HepG2 (cell line): ENCODE measurements at regions not wholly inside any gene's neighbourhood (a gene's known extent, or its start where the extent isn't known, plus 50 kb on each side); places are given as distances from the start of the nearest gene placed in this dataset.

Experiments
- CTCF ChIP-seq: sonication (generic); formaldehyde crosslinking; IDR thresholded peaks from 2 replicates; pipeline ENCODE4 v1.5.0; 2020; ENCODE audit warnings: mild to moderate bottlenecking, missing genetic modification reagents, moderate library complexity
- HNRNPL ChIP-seq: fragments of 200-400 bp; formaldehyde crosslinking; IDR thresholded peaks from 2 replicates; pipeline ENCODE4 v1.6.1; 2017; ENCODE audit warnings: mild to moderate bottlenecking, low read depth, low read length
- HOXA7 ChIP-seq: sonication (generic); formaldehyde crosslinking; IDR thresholded peaks from 2 replicates; pipeline ENCODE4 v1.8.1; 2022; ENCODE audit warnings: mild to moderate bottlenecking, missing genetic modification reagents, moderate library complexity
- ISX ChIP-seq: sonication (generic); formaldehyde crosslinking; conservative IDR thresholded peaks from 2 replicates; pipeline ENCODE4 v1.5.0; 2020; ENCODE audit warnings: missing genetic modification reagents
- MIER3 ChIP-seq: IDR thresholded peaks from 2 replicates; pipeline ENCODE4 v1.6.1; 2016; ENCODE audit warnings: missing compliant biosample characterization, borderline replicate concordance
- POLR2AphosphoS5 ChIP-seq: IDR thresholded peaks from 2 replicates; pipeline ENCODE4 v1.6.1; 2012; ENCODE audit warnings: low read depth, low read length
- ZNF136 ChIP-seq: sonication (generic); formaldehyde crosslinking; IDR thresholded peaks from 2 replicates; pipeline ENCODE4 v1.8.1; 2022; ENCODE audit warnings: low read depth, mild to moderate bottlenecking, moderate library complexity, missing genetic modification reagents
- ZNF644 ChIP-seq: IDR thresholded peaks from 2 replicates; pipeline ENCODE4 v1.6.1; 2016; ENCODE audit warnings: low read depth
- ZSCAN20 ChIP-seq: sonication (generic); formaldehyde crosslinking; IDR thresholded peaks from 2 replicates; pipeline ENCODE4 v1.4.0; 2020; ENCODE audit warnings: missing genetic modification reagents, mild to moderate bottlenecking, borderline replicate concordance

GRCh38 chr14:23735394-23735793 is 99.2 kb downstream of the DHRS2 start:
- TF ChIP-seq ZNF644 (CRISPR knock-in tag) (no peak), ZNF136 (no peak), ZSCAN20 (CRISPR knock-in tag) (no peak), MIER3 (CRISPR knock-in tag) (no peak), HOXA7 (CRISPR knock-in tag) (no peak), CTCF (CRISPR knock-in tag) (no peak), POLR2AphosphoS5 (no peak), ISX (CRISPR knock-in tag) (no peak), HNRNPL (no peak)
